Osteocyte (in vitro differentiated cells): ENCODE measurements at regions not wholly inside any gene's neighbourhood (a gene's known extent, or its start where the extent isn't known, plus 50 kb on each side); places are given as distances from the start of the nearest gene placed in this dataset.

ENCODE experiments used
- DNase-seq: peaks from one replicate; pipeline ENCODE4 v3.0.0; 2021; ENCODE audit warnings: mixed read lengths; ENCODE audit not compliant: unreplicated experiment; ENCODE audit errors: extremely low spot score
- H3K27ac Mint-ChIP-seq: one replicate; pipeline ENCODE4 v1.8.0; 2021; ENCODE audit warnings: mild to moderate bottlenecking, mixed read lengths; ENCODE audit not compliant: unreplicated experiment
- H3K27me3 Mint-ChIP-seq: one replicate; pipeline ENCODE4 v1.8.0; 2021; ENCODE audit warnings: mixed read lengths; ENCODE audit not compliant: unreplicated experiment
- H3K36me3 Mint-ChIP-seq: one replicate; pipeline ENCODE4 v1.8.0; 2021; ENCODE audit warnings: mixed read lengths; ENCODE audit not compliant: unreplicated experiment
- H3K4me1 Mint-ChIP-seq: one replicate; pipeline ENCODE4 v1.8.0; 2021; ENCODE audit warnings: mixed read lengths; ENCODE audit not compliant: unreplicated experiment
- H3K4me3 Mint-ChIP-seq: one replicate; pipeline ENCODE4 v1.8.0; 2021; ENCODE audit warnings: mild to moderate bottlenecking, moderate library complexity, mixed read lengths; ENCODE audit not compliant: unreplicated experiment
- H3K9me3 Mint-ChIP-seq: one replicate; pipeline ENCODE4 v1.8.0; 2021; ENCODE audit warnings: mixed read lengths; ENCODE audit not compliant: unreplicated experiment
- CTCF ChIP-seq: fragments of 200-600 bp; sonication (generic); IDR thresholded peaks from 2 replicates; pipeline ENCODE4 v1.5.0; 2021; ENCODE audit warnings: antibody characterized with exemption, mild to moderate bottlenecking, moderate library complexity

GRCh38 chr14:22220427-22220826, 368.6 kb downstream of the DAD1 start:
- Mint-ChIP-seq H3K27me3 (peaks cover 2% of the 10 kb centered on the region), H3K27ac (no peak overlapping the region), H3K4me1 (peaks cover 9% of the 10 kb centered on the region), H3K36me3 (no peaks in the 10 kb centered on the region), H3K9me3 (no peaks in the 10 kb centered on the region), H3K4me3 (no peak overlapping the region)
- DNase-seq = no peak
- peak; percentile 64 for TF ChIP-seq CTCF

- H3K4me1 Mint-ChIP-seq = peaks cover 4% of the 10 kb centered on the region
- TF ChIP-seq CTCF = no peak
- H3K36me3 Mint-ChIP-seq = no peaks in the 10 kb centered on the region
- DNase-seq = no peak
- H3K27ac Mint-ChIP-seq = no peak overlapping the region
- H3K4me3 Mint-ChIP-seq = no peak overlapping the region
- peaks cover 5% of the 10 kb centered on the region for H3K27me3 Mint-ChIP-seq
- H3K9me3 Mint-ChIP-seq = no peaks in the 10 kb centered on the region
Observed at GRCh38 chr14:22218728-22219127, 370.3 kb downstream of the DAD1 start.

GRCh38 chr14:22213120-22213519, 375.9 kb downstream of the DAD1 start:
- Mint-ChIP-seq H3K36me3 (no peaks in the 10 kb centered on the region), H3K27me3 (peaks cover 22% of the 10 kb centered on the region), H3K4me1 (no peaks in the 10 kb centered on the region), H3K9me3 (no peaks in the 10 kb centered on the region), H3K27ac (no peak overlapping the region), H3K4me3 (no peak overlapping the region)
- no peak for TF ChIP-seq CTCF
- no peak for DNase-seq

- Mint-ChIP-seq H3K4me3 (no peak overlapping the region), H3K9me3 (no peaks in the 10 kb centered on the region), H3K4me1 (no peaks in the 10 kb centered on the region), H3K27me3 (peaks cover 20% of the 10 kb centered on the region), H3K36me3 (no peaks in the 10 kb centered on the region), H3K27ac (no peak overlapping the region)
- TF ChIP-seq CTCF = no peak
- DNase-seq = no peak
Observed at GRCh38 chr14:22210906-22211305, 378.1 kb downstream of the DAD1 start.

DNA sequence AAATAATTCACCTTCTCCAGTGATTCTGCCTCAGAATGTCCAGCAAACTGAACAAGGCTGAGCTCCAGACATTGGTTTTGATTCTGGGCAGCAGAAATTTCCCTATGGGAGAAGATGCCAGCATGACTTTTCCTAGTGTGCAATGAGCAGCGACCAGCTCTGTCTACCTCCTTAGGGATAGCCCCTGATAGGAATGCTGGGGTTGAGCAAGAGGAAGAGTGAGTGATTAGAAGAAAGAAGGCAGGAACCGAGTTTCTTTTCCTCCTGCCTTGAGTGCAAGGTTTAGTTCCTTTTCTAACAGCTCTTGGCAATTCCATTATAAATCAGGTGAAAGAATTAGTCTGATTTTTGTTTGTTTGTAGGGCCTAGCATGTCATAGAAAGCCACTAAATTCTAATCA, 379.0 kb downstream of the DAD1 start:
- Mint-ChIP-seq H3K4me1 (no peaks in the 10 kb centered on the region), H3K27me3 (peaks cover 20% of the 10 kb centered on the region), H3K36me3 (no peaks in the 10 kb centered on the region), H3K4me3 (no peak overlapping the region), H3K27ac (no peak overlapping the region), H3K9me3 (no peaks in the 10 kb centered on the region)
- TF ChIP-seq CTCF = no peak
- no peak for DNase-seq
